ENCODE measurements at regions not wholly inside any gene's neighbourhood (a gene's known extent, or its start where the extent isn't known, plus 50 kb on each side); places are given as distances from the start of the nearest gene placed in this dataset.

GRCh38 chr5:68818057-68818695 is 275.6 kb upstream of the SLC30A5 start:
- intact Hi-C loops (cut with micrococcal nuclease) = no loop called here
- no peak for DNase-seq
- no peaks in the 10 kb centered on the region for H3K9me3 ChIP-seq (ENCODE audit: control insufficient read depth in 2 of 3, low read length in 3 of 3)
- no peak overlapping the region for H3K27ac ChIP-seq (ENCODE audit: low read depth, low read length)
- Mint-ChIP-seq H3K4me3 (no peak overlapping the region), H3K36me3 (no peaks in the 10 kb centered on the region), H3K27ac (no peak overlapping the region), H3K27me3 (peaks cover 8 to 23% (median 16%) of the 10 kb centered on the region in 5 donors), H3K9me3 (no peaks in the 10 kb centered on the region), H3K4me1 (no peaks in the 10 kb centered on the region)
- ATAC-seq = no peak
- H3K27me3 ChIP-seq (ENCODE audit: control insufficient read depth in 2 of 2, insufficient read depth in 2 of 2, low read length in 2 of 2) = no peaks in the 10 kb centered on the region
- no peaks in the 10 kb centered on the region for H3K4me1 ChIP-seq (ENCODE audit: control insufficient read depth in 2 of 2, insufficient read depth in 2 of 2, low read length in 2 of 2)
- no peaks in the 10 kb centered on the region for H3K36me3 ChIP-seq (ENCODE audit: control insufficient read depth in 2 of 3, insufficient read depth in 3 of 3, low read length in 3 of 3)
- H3K4me3 ChIP-seq (ENCODE audit: low read length) = no peak overlapping the region
- POLR2A ChIA-PET = no interaction called here
- CTCF ChIA-PET = interaction anchor here (0.7 kb wide), 1 partner anchor 577 kb away, joined by 3 read pairs; no protein-coding TSS in a partner anchor

GRCh38 chr5:68818870-68819269 is 274.9 kb upstream of the SLC30A5 start:
- peaks cover 13 to 28% (median 16%) of the 10 kb centered on the region in 5 donors for H3K27me3 Mint-ChIP-seq
- H3K4me3 ChIP-seq (ENCODE audit: low read length) = no peak overlapping the region
- CTCF ChIA-PET = interaction anchor here (0.7 kb wide), 1 partner anchor 578 kb away, joined by 3 read pairs; no protein-coding TSS in a partner anchor

DNA sequence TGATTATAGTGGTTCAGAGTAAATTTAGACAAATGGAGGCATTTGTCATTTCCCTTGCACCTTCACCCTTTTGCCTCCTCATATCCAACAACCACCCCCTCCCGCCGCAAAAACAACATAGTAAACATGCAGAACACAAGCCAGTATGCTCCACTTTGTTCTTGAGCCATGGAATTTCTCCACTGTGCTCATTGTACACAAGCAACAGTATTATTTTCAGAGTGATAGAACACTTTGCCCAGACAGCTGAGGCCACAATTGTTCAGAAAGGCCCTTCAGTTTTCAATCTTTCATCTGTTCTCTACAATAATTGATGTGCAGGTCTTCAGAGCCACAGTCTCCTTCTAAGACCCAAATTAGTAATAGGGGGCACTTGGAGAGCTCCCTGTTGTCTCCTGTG is 272.8 kb upstream of the SLC30A5 start:
- Histone ChIP-seq H3K27ac (ENCODE audit: low read depth, low read length) (no peak overlapping the region), H3K9me3 (ENCODE audit: control insufficient read depth in 2 of 3, low read length in 3 of 3) (no peaks in the 10 kb centered on the region), H3K4me3 (ENCODE audit: low read length) (no peak overlapping the region), H3K4me1 (ENCODE audit: control insufficient read depth in 2 of 2, insufficient read depth in 2 of 2, low read length in 2 of 2) (no peaks in the 10 kb centered on the region), H3K36me3 (ENCODE audit: control insufficient read depth in 2 of 3, insufficient read depth in 3 of 3, low read length in 3 of 3) (no peaks in the 10 kb centered on the region), H3K27me3 (ENCODE audit: control insufficient read depth in 2 of 2, insufficient read depth in 2 of 2, low read length in 2 of 2) (no peaks in the 10 kb centered on the region)
- Mint-ChIP-seq H3K4me3 (no peak overlapping the region), H3K27ac (no peak overlapping the region), H3K36me3 (peaks cover 0 to 4% (median 0%) of the 10 kb centered on the region in 5 donors), H3K9me3 (no peaks in the 10 kb centered on the region), H3K27me3 (peaks cover 12 to 28% (median 21%) of the 10 kb centered on the region in 5 donors), H3K4me1 (no peaks in the 10 kb centered on the region)
- CTCF ChIA-PET = no interaction called here
- ATAC-seq = no peak
- no peak for DNase-seq
- intact Hi-C loops (cut with micrococcal nuclease) = no loop called here
- POLR2A ChIA-PET = interaction anchor here (0.6 kb wide), 1 partner anchor 41 kb away, joined by 4 read pairs; no protein-coding TSS in a partner anchor

More at GRCh38 chr5:68818870-68819269, 274.9 kb upstream of the SLC30A5 start:
- H3K4me3 Mint-ChIP-seq = no peak overlapping the region
- Histone ChIP-seq H3K36me3 (ENCODE audit: control insufficient read depth in 2 of 3, insufficient read depth in 3 of 3, low read length in 3 of 3) (no peaks in the 10 kb centered on the region), H3K9me3 (ENCODE audit: control insufficient read depth in 2 of 3, low read length in 3 of 3) (no peaks in the 10 kb centered on the region), H3K27ac (ENCODE audit: low read depth, low read length) (no peak overlapping the region), H3K4me1 (ENCODE audit: control insufficient read depth in 2 of 2, insufficient read depth in 2 of 2, low read length in 2 of 2) (no peaks in the 10 kb centered on the region), H3K27me3 (ENCODE audit: control insufficient read depth in 2 of 2, insufficient read depth in 2 of 2, low read length in 2 of 2) (no peaks in the 10 kb centered on the region)
- no peaks in the 10 kb centered on the region for H3K36me3 Mint-ChIP-seq
- POLR2A ChIA-PET = no interaction called here
- no peaks in the 10 kb centered on the region for H3K4me1 Mint-ChIP-seq
- intact Hi-C loops (cut with micrococcal nuclease) = no loop called here
- DNase-seq = no peak
- no peak overlapping the region for H3K27ac Mint-ChIP-seq
- H3K9me3 Mint-ChIP-seq = no peaks in the 10 kb centered on the region
- ATAC-seq = no peak

DNA sequence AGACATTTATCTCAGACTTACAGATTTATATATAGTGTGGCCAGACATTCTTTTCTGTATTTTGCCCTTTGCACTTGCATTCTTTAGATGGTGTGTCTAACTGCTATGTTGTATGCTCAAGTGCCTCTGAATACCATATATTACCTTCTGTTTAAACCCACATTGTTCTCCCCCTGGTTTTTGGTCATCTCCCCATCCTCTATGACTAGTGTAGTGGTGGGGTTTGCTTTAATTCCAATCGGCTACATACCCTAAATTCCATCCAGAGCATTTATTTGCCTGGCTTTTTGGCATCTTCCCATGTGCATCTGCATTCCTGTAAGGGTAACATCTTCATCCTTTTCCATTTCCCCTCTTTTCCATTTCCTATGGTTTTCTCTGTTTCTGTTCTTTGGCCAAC is 271.0 kb upstream of the SLC30A5 start:
- intact Hi-C loops (cut with micrococcal nuclease) = no loop called here
- Histone ChIP-seq H3K4me3 (ENCODE audit: low read length) (no peak overlapping the region), H3K27me3 (ENCODE audit: control insufficient read depth in 2 of 2, insufficient read depth in 2 of 2, low read length in 2 of 2) (no peaks in the 10 kb centered on the region), H3K9me3 (ENCODE audit: control insufficient read depth in 2 of 3, low read length in 3 of 3) (no peaks in the 10 kb centered on the region), H3K27ac (ENCODE audit: low read depth, low read length) (no peak overlapping the region), H3K4me1 (ENCODE audit: control insufficient read depth in 2 of 2, insufficient read depth in 2 of 2, low read length in 2 of 2) (no peaks in the 10 kb centered on the region), H3K36me3 (ENCODE audit: control insufficient read depth in 2 of 3, insufficient read depth in 3 of 3, low read length in 3 of 3) (no peaks in the 10 kb centered on the region)
- DNase-seq (no peak), ATAC-seq (no peak)
- CTCF ChIA-PET = no interaction called here
- POLR2A ChIA-PET = no interaction called here
- H3K36me3 Mint-ChIP-seq = peaks cover 0 to 4% (median 0%) of the 10 kb centered on the region in 5 donors
- H3K4me3 Mint-ChIP-seq = no peak overlapping the region
- no peaks in the 10 kb centered on the region for H3K4me1 Mint-ChIP-seq
- no peak overlapping the region for H3K27ac Mint-ChIP-seq
- peaks cover 6 to 25% (median 22%) of the 10 kb centered on the region in 5 donors for H3K27me3 Mint-ChIP-seq
- no peaks in the 10 kb centered on the region for H3K9me3 Mint-ChIP-seq

DNA sequence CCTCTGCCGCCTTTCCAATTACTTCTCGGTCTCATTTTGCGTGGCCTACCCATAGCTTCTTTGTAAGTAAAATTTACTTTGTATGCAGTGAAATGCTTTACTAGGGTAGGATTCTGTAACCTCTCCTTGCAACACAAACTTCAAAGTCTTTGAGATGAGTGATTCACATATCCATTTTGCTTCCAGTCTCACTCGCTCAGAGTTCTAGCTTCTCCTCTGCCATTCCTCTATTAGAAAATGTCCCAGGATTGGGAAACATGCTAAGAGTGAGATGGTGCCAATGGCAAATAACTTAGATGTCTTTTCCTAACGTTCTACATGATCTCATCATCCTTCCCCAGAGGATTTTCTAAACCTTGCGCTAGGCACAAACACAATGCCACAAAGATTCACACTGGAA is 270.5 kb upstream of the SLC30A5 start:
- Histone ChIP-seq H3K27ac (ENCODE audit: low read depth, low read length) (no peak overlapping the region), H3K27me3 (ENCODE audit: control insufficient read depth in 2 of 2, insufficient read depth in 2 of 2, low read length in 2 of 2) (no peaks in the 10 kb centered on the region), H3K9me3 (ENCODE audit: control insufficient read depth in 2 of 3, low read length in 3 of 3) (no peaks in the 10 kb centered on the region), H3K4me3 (ENCODE audit: low read length) (no peak overlapping the region), H3K4me1 (ENCODE audit: control insufficient read depth in 2 of 2, insufficient read depth in 2 of 2, low read length in 2 of 2) (no peaks in the 10 kb centered on the region), H3K36me3 (ENCODE audit: control insufficient read depth in 2 of 3, insufficient read depth in 3 of 3, low read length in 3 of 3) (no peaks in the 10 kb centered on the region)
- DNase-seq (no peak), ATAC-seq (no peak)
- intact Hi-C loops (cut with micrococcal nuclease) = no loop called here
- H3K9me3 Mint-ChIP-seq = no peaks in the 10 kb centered on the region
- no peaks in the 10 kb centered on the region for H3K4me1 Mint-ChIP-seq
- CTCF ChIA-PET = no interaction called here
- no peak overlapping the region for H3K4me3 Mint-ChIP-seq
- H3K27me3 Mint-ChIP-seq = peaks cover 6 to 27% (median 21%) of the 10 kb centered on the region in 5 donors
- H3K36me3 Mint-ChIP-seq = peaks cover 0 to 4% (median 0%) of the 10 kb centered on the region in 5 donors
- H3K27ac Mint-ChIP-seq = no peak overlapping the region
- POLR2A ChIA-PET = no interaction called here

GRCh38 chr5:68830377-68830898 is 263.4 kb upstream of the SLC30A5 start:
- Mint-ChIP-seq H3K4me1 (no peaks in the 10 kb centered on the region), H3K4me3 (no peak overlapping the region), H3K27ac (no peak overlapping the region), H3K36me3 (peaks cover 0 to 1% (median 0%) of the 10 kb centered on the region in 5 donors), H3K27me3 (peaks cover 0 to 17% (median 8%) of the 10 kb centered on the region in 5 donors), H3K9me3 (no peaks in the 10 kb centered on the region)
- DNase-seq (no peak), ATAC-seq (no peak)
- ChIA-PET POLR2A (no interaction called here), CTCF (no interaction called here)
- H3K4me1 ChIP-seq (ENCODE audit: control insufficient read depth in 2 of 2, insufficient read depth in 2 of 2, low read length in 2 of 2) = no peaks in the 10 kb centered on the region
- no peak overlapping the region for H3K27ac ChIP-seq (ENCODE audit: low read depth, low read length)
- no peaks in the 10 kb centered on the region for H3K27me3 ChIP-seq (ENCODE audit: control insufficient read depth in 2 of 2, insufficient read depth in 2 of 2, low read length in 2 of 2)
- no peak overlapping the region for H3K4me3 ChIP-seq (ENCODE audit: low read length)
- no peaks in the 10 kb centered on the region for H3K9me3 ChIP-seq (ENCODE audit: control insufficient read depth in 2 of 3, low read length in 3 of 3)
- intact Hi-C loops (cut with micrococcal nuclease) = no loop called here
- H3K36me3 ChIP-seq (ENCODE audit: control insufficient read depth in 2 of 3, insufficient read depth in 3 of 3, low read length in 3 of 3) = no peaks in the 10 kb centered on the region

GRCh38 chr5:68834491-68834981 is 259.3 kb upstream of the SLC30A5 start:
- Mint-ChIP-seq H3K4me1 (no peaks in the 10 kb centered on the region), H3K9me3 (no peaks in the 10 kb centered on the region), H3K27ac (peak overlapping the region in 1 of 9 donors; percentile 25), H3K27me3 (peaks cover 0 to 14% (median 4%) of the 10 kb centered on the region in 5 donors), H3K4me3 (no peak overlapping the region), H3K36me3 (no peaks in the 10 kb centered on the region)
- H3K27me3 ChIP-seq (ENCODE audit: control insufficient read depth in 2 of 2, insufficient read depth in 2 of 2, low read length in 2 of 2) = no peaks in the 10 kb centered on the region
- no peak for DNase-seq
- CTCF ChIA-PET = no interaction called here
- H3K4me1 ChIP-seq (ENCODE audit: control insufficient read depth in 2 of 2, insufficient read depth in 2 of 2, low read length in 2 of 2) = no peaks in the 10 kb centered on the region
- no peaks in the 10 kb centered on the region for H3K9me3 ChIP-seq (ENCODE audit: control insufficient read depth in 2 of 3, low read length in 3 of 3)
- intact Hi-C loops (cut with micrococcal nuclease) = no loop called here
- no peak for ATAC-seq
- H3K27ac ChIP-seq (ENCODE audit: low read depth, low read length) = no peak overlapping the region
- H3K36me3 ChIP-seq (ENCODE audit: control insufficient read depth in 2 of 3, insufficient read depth in 3 of 3, low read length in 3 of 3) = no peaks in the 10 kb centered on the region
- POLR2A ChIA-PET = no interaction called here
- H3K4me3 ChIP-seq (ENCODE audit: low read length) = no peak overlapping the region

Measured in naive thymus-derived CD4-positive, alpha-beta T cell (primary cell).